GM18907 (cell line): ENCODE measurements at regions not wholly inside any gene's neighbourhood (a gene's known extent, or its start where the extent isn't known, plus 50 kb on each side); places are given as distances from the start of the nearest gene placed in this dataset.
"Not testable (repeated sequence)": the region's sequence is repeated elsewhere in the genome, so short reads cannot be mapped to it uniquely, and the experiment has no call there.

Experiments used
- ATAC-seq: cut with Tn5 transposase; IDR thresholded peaks from one replicate; pipeline ENCODE4 v1.9.1; 2021; ENCODE audit warnings: mild to moderate bottlenecking, moderate library complexity; ENCODE audit not compliant: unreplicated experiment

GRCh38 chr9:2489838-2490314 lies 131.7 kb upstream of the VLDLR start:
- no peak for ATAC-seq

GRCh38 chr9:2492161-2492560 lies 129.4 kb upstream of the VLDLR start:
- ATAC-seq, result no peak

- ATAC-seq, result no peak
These were observed 128.5 kb upstream of the VLDLR start for GRCh38 chr9:2493109-2493508.

- ATAC-seq, result no peak
These were observed 128.1 kb upstream of the VLDLR start for GRCh38 chr9:2493529-2493928.

GRCh38 chr9:2494562-2494961 lies 127.0 kb upstream of the VLDLR start:
- no peak for ATAC-seq

GRCh38 chr9:2495221-2496005 lies 126.2 kb upstream of the VLDLR start:
- no peak for ATAC-seq

- ATAC-seq, result no peak
These were observed 125.4 kb upstream of the VLDLR start for GRCh38 chr9:2496169-2496568.

GRCh38 chr9:2496934-2497333 lies 124.7 kb upstream of the VLDLR start:
- ATAC-seq, result no peak

- no peak for ATAC-seq
These were observed 123.8 kb upstream of the VLDLR start for GRCh38 chr9:2497666-2498400.

- ATAC-seq, result no peak
These were observed 119.4 kb upstream of the VLDLR start for GRCh38 chr9:2502210-2502609.

- ATAC-seq, result no peak
These were observed 118.8 kb upstream of the VLDLR start for GRCh38 chr9:2502760-2503159.

GRCh38 chr9:2506321-2506720 lies 115.3 kb upstream of the VLDLR start:
- ATAC-seq, result no peak

GRCh38 chr9:2523591-2523990 lies 98.0 kb upstream of the VLDLR start:
- no peak for ATAC-seq

- no peak for ATAC-seq
These were observed 97.0 kb upstream of the VLDLR start for GRCh38 chr9:2524601-2525000.

- no peak for ATAC-seq
These were observed 96.4 kb upstream of the VLDLR start for GRCh38 chr9:2525147-2525546.

- ATAC-seq, result no peak
These were observed 95.3 kb upstream of the VLDLR start for GRCh38 chr9:2526071-2526828.

- ATAC-seq, result no peak
These were observed 90.1 kb upstream of the VLDLR start for GRCh38 chr9:2531481-2531880.

- no peak for ATAC-seq
These were observed 85.1 kb upstream of the VLDLR start for GRCh38 chr9:2536511-2536910.

- ATAC-seq, result no peak
These were observed 75.6 kb upstream of the VLDLR start for GRCh38 chr9:2545881-2546490.

GRCh38 chr9:2555899-2556600 lies 65.5 kb upstream of the VLDLR start:
- ATAC-seq, result not testable (repeated sequence)
